SK-N-SH (cell line): ENCODE measurements at regions not wholly inside any gene's neighbourhood (a gene's known extent, or its start where the extent isn't known, plus 50 kb on each side); places are given as distances from the start of the nearest gene placed in this dataset.

Experiments
- MXI1 ChIP-seq: IDR thresholded peaks from 2 replicates; pipeline ENCODE4 v1.6.1; 2012; ENCODE audit warnings: mild to moderate bottlenecking, low read depth, low read length, improper control_type of control experiment
- RAD21 ChIP-seq: IDR thresholded peaks from 2 replicates; pipeline ENCODE4 v1.6.1; 2012; ENCODE audit warnings: mild to moderate bottlenecking, low read length
- SIN3A ChIP-seq: IDR thresholded peaks from 2 replicates; pipeline ENCODE4 v1.6.1; 2012; ENCODE audit warnings: low read depth, mild to moderate bottlenecking, low read length, moderate library complexity, borderline replicate concordance
- TAF1 ChIP-seq: IDR thresholded peaks from 2 replicates; pipeline ENCODE4 v1.6.1; 2012; ENCODE audit warnings: low read depth, mild to moderate bottlenecking, low read length, moderate library complexity, borderline replicate concordance
- TF ChIP-seq, protein P1 (sequence below): fragments of 200-600 bp; sonication (generic); IDR thresholded peaks from 2 replicates; pipeline ENCODE4 v1.6.1; 2017; ENCODE audit warnings: antibody characterized with exemption, mild to moderate bottlenecking, moderate library complexity
- TF ChIP-seq, protein P2 (sequence below): IDR thresholded peaks from 2 replicates; pipeline ENCODE4 v1.4.0; 2012; ENCODE audit warnings: low read depth
- TF ChIP-seq, protein P3 (sequence below): IDR thresholded peaks from 2 replicates; pipeline ENCODE4 v1.4.0; 2012; ENCODE audit warnings: low read depth, borderline replicate concordance

DNA sequence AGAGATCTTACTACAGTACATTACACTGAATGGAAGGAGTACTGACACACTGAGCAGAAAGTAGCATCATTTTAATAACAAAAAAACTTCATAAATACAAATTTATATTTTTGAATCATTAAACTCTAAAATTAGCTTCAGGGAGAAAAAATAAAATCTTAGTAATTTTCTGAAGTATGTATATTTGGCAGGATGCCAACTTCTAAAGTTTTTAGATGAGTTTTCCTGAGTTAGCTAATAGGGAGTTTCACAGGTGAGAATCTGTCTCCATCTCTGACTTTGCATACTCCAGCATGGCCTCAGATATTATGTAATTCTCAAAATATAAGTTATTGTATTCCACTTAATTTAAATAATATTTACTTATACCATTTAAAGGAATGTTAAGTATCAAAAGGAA, 673.2 kb upstream of the PCDH15 start:
- TF ChIP-seq, protein P1, sequence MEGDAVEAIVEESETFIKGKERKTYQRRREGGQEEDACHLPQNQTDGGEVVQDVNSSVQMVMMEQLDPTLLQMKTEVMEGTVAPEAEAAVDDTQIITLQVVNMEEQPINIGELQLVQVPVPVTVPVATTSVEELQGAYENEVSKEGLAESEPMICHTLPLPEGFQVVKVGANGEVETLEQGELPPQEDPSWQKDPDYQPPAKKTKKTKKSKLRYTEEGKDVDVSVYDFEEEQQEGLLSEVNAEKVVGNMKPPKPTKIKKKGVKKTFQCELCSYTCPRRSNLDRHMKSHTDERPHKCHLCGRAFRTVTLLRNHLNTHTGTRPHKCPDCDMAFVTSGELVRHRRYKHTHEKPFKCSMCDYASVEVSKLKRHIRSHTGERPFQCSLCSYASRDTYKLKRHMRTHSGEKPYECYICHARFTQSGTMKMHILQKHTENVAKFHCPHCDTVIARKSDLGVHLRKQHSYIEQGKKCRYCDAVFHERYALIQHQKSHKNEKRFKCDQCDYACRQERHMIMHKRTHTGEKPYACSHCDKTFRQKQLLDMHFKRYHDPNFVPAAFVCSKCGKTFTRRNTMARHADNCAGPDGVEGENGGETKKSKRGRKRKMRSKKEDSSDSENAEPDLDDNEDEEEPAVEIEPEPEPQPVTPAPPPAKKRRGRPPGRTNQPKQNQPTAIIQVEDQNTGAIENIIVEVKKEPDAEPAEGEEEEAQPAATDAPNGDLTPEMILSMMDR = no peak
- TF ChIP-seq MXI1 (no peak), TAF1 (no peak), RAD21 (no peak), SIN3A (no peak)
- TF ChIP-seq, protein P2, sequence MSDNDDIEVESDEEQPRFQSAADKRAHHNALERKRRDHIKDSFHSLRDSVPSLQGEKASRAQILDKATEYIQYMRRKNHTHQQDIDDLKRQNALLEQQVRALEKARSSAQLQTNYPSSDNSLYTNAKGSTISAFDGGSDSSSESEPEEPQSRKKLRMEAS = no peak
- TF ChIP-seq, protein P3, sequence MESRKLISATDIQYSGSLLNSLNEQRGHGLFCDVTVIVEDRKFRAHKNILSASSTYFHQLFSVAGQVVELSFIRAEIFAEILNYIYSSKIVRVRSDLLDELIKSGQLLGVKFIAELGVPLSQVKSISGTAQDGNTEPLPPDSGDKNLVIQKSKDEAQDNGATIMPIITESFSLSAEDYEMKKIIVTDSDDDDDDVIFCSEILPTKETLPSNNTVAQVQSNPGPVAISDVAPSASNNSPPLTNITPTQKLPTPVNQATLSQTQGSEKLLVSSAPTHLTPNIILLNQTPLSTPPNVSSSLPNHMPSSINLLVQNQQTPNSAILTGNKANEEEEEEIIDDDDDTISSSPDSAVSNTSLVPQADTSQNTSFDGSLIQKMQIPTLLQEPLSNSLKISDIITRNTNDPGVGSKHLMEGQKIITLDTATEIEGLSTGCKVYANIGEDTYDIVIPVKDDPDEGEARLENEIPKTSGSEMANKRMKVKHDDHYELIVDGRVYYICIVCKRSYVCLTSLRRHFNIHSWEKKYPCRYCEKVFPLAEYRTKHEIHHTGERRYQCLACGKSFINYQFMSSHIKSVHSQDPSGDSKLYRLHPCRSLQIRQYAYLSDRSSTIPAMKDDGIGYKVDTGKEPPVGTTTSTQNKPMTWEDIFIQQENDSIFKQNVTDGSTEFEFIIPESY = no peak
